C4-2B (cell line): ENCODE measurements at regions not wholly inside any gene's neighbourhood (a gene's known extent, or its start where the extent isn't known, plus 50 kb on each side); places are given as distances from the start of the nearest gene placed in this dataset.

Experiments used
- ZFX ChIP-seq: fragments of 450-650 bp; IDR thresholded peaks from 2 replicates; pipeline ENCODE4 v1.6.1; 2017
- TF ChIP-seq, protein P1 (sequence below): fragments of 450-650 bp; conservative IDR thresholded peaks from 2 replicates; pipeline ENCODE4 v1.5.1; 2017; ENCODE audit warnings: mild to moderate bottlenecking

DNA sequence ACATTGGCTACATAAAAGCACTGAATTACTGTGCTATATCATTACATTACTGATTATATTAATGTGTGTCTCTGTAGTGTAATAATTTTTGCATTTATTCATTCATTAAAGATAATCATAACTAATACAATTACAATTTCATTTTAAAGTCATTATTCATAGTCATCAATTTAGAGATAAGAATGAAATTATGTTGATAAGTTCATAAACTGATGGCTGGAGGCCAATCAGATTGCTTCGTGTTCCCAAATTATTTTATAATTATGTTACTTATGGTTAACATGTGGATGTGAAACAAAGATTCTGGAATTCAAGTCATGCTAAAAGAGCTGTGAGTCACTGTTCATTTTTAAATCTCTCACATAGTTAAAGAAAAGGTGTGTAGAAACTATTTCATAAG, 223.4 kb upstream of the HAND2 start:
- TF ChIP-seq, protein P1, sequence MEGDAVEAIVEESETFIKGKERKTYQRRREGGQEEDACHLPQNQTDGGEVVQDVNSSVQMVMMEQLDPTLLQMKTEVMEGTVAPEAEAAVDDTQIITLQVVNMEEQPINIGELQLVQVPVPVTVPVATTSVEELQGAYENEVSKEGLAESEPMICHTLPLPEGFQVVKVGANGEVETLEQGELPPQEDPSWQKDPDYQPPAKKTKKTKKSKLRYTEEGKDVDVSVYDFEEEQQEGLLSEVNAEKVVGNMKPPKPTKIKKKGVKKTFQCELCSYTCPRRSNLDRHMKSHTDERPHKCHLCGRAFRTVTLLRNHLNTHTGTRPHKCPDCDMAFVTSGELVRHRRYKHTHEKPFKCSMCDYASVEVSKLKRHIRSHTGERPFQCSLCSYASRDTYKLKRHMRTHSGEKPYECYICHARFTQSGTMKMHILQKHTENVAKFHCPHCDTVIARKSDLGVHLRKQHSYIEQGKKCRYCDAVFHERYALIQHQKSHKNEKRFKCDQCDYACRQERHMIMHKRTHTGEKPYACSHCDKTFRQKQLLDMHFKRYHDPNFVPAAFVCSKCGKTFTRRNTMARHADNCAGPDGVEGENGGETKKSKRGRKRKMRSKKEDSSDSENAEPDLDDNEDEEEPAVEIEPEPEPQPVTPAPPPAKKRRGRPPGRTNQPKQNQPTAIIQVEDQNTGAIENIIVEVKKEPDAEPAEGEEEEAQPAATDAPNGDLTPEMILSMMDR: no peak
- no peak for TF ChIP-seq ZFX
